RWPE2 (cell line): ENCODE measurements at regions not wholly inside any gene's neighbourhood (a gene's known extent, or its start where the extent isn't known, plus 50 kb on each side); places are given as distances from the start of the nearest gene placed in this dataset.

Source experiments
- ATAC-seq: fragments of 200-7000 bp; cut with Tn5 transposase; 3 replicates; pipeline ENCODE4 v1.9.1; 2021; ENCODE audit warnings: low read depth
- DNase-seq: peaks from one replicate; pipeline ENCODE4 v3.0.0-alpha.2; 2020; ENCODE audit warnings: low spot score
- H3K27ac ChIP-seq: fragments of 450-650 bp; 2 replicates; pipeline ENCODE4 v1.5.1; 2017; ENCODE audit warnings: mild to moderate bottlenecking; ENCODE audit not compliant: poor library complexity, severe bottlenecking
- H3K27me3 ChIP-seq: fragments of 250-450 bp; sonication (Bioruptor Pico); 2 replicates; pipeline ENCODE4 v1.5.1; 2021; ENCODE audit warnings: mild to moderate bottlenecking, moderate library complexity; ENCODE audit not compliant: insufficient read depth, poor library complexity, severe bottlenecking
- H3K36me3 ChIP-seq: fragments of 250-450 bp; sonication (Bioruptor Pico); 2 replicates; pipeline ENCODE4 v1.5.1; 2020; ENCODE audit warnings: low read depth, mild to moderate bottlenecking, moderate library complexity
- H3K4me1 ChIP-seq: fragments of 250-450 bp; sonication (Bioruptor Pico); 2 replicates; pipeline ENCODE4 v1.5.1; 2021; ENCODE audit warnings: mild to moderate bottlenecking, moderate library complexity; ENCODE audit not compliant: insufficient read depth, poor library complexity, severe bottlenecking
- H3K4me3 ChIP-seq: fragments of 250-450 bp; sonication (Bioruptor Pico); 2 replicates; pipeline ENCODE4 v1.5.1; 2021; ENCODE audit warnings: mild to moderate bottlenecking, moderate library complexity; ENCODE audit not compliant: severe bottlenecking
- H3K9me3 ChIP-seq: fragments of 250-450 bp; sonication (Bioruptor Pico); 2 replicates; pipeline ENCODE4 v1.5.1; 2021; ENCODE audit warnings: mild to moderate bottlenecking, moderate library complexity; ENCODE audit not compliant: severe bottlenecking
- CTCF ChIP-seq: fragments of 450-650 bp; IDR thresholded peaks from one replicate; pipeline ENCODE4 v1.5.1; 2017; ENCODE audit warnings: mild to moderate bottlenecking, moderate library complexity; ENCODE audit not compliant: poor library complexity, severe bottlenecking

GRCh38 chr14:66237741-66238140, 248.4 kb upstream of the CCDC196 start:
- ATAC-seq (no peak), DNase-seq (no peak)
- no peak overlapping the region for H3K4me3 ChIP-seq
- TF ChIP-seq CTCF: no peak
- no peaks in the 10 kb centered on the region for H3K4me1 ChIP-seq
- no peaks in the 10 kb centered on the region for H3K36me3 ChIP-seq
- H3K27ac ChIP-seq: no peak overlapping the region
- H3K9me3 ChIP-seq: no peaks in the 10 kb centered on the region
- H3K27me3 ChIP-seq: peaks cover 8% of the 10 kb centered on the region

- TF ChIP-seq CTCF: no peak
- H3K4me1 ChIP-seq: no peaks in the 10 kb centered on the region
- peaks cover 8% of the 10 kb centered on the region for H3K27me3 ChIP-seq
- ATAC-seq: no peak
- H3K36me3 ChIP-seq: no peaks in the 10 kb centered on the region
- no peak overlapping the region for H3K27ac ChIP-seq
- H3K4me3 ChIP-seq: no peak overlapping the region
- H3K9me3 ChIP-seq: no peaks in the 10 kb centered on the region
- DNase-seq: no peak
These were observed 247.2 kb upstream of the CCDC196 start for GRCh38 chr14:66238969-66239368.

GRCh38 chr14:66239589-66239988, 246.6 kb upstream of the CCDC196 start:
- H3K27ac ChIP-seq: no peak overlapping the region
- no peak for DNase-seq
- H3K4me3 ChIP-seq: no peak overlapping the region
- no peaks in the 10 kb centered on the region for H3K4me1 ChIP-seq
- no peaks in the 10 kb centered on the region for H3K36me3 ChIP-seq
- H3K27me3 ChIP-seq: peaks cover 8% of the 10 kb centered on the region
- ATAC-seq: no peak
- no peaks in the 10 kb centered on the region for H3K9me3 ChIP-seq
- TF ChIP-seq CTCF: no peak

GRCh38 chr14:66240105-66240504, 246.1 kb upstream of the CCDC196 start:
- Histone ChIP-seq H3K9me3 (no peaks in the 10 kb centered on the region), H3K4me3 (no peak overlapping the region), H3K36me3 (no peaks in the 10 kb centered on the region), H3K4me1 (no peaks in the 10 kb centered on the region), H3K27ac (no peak overlapping the region), H3K27me3 (peaks cover 8% of the 10 kb centered on the region)
- TF ChIP-seq CTCF: no peak
- DNase-seq (no peak), ATAC-seq (peak; percentile 79)

GRCh38 chr14:66242001-66242400, 244.2 kb upstream of the CCDC196 start:
- peaks cover 5% of the 10 kb centered on the region for H3K27me3 ChIP-seq
- no peak for ATAC-seq
- no peak for TF ChIP-seq CTCF

More at GRCh38 chr14:66242001-66242400, 244.2 kb upstream of the CCDC196 start:
- Histone ChIP-seq H3K9me3 (no peaks in the 10 kb centered on the region), H3K27ac (no peak overlapping the region), H3K36me3 (no peaks in the 10 kb centered on the region), H3K4me3 (no peak overlapping the region), H3K4me1 (no peaks in the 10 kb centered on the region)
- no peak for DNase-seq
